ENCODE measurements at regions not wholly inside any gene's neighbourhood (a gene's known extent, or its start where the extent isn't known, plus 50 kb on each side); places are given as distances from the start of the nearest gene placed in this dataset.

Small RNAs in the stretch of these regions (small RNA-seq; reads per million reads assigned to genes)
- 0 reads per million in 2 experiments for gene AC011456.1
- 0 reads per million in 2 experiments for gene RNA5SP471
- gene RNA5SP472: 0 to 0.18 reads per million in 2 experiments
- 0 reads per million in 2 experiments for gene RNU6-967P
